ENCODE measurements at regions not wholly inside any gene's neighbourhood (a gene's known extent, or its start where the extent isn't known, plus 50 kb on each side); places are given as distances from the start of the nearest gene placed in this dataset.

DNA sequence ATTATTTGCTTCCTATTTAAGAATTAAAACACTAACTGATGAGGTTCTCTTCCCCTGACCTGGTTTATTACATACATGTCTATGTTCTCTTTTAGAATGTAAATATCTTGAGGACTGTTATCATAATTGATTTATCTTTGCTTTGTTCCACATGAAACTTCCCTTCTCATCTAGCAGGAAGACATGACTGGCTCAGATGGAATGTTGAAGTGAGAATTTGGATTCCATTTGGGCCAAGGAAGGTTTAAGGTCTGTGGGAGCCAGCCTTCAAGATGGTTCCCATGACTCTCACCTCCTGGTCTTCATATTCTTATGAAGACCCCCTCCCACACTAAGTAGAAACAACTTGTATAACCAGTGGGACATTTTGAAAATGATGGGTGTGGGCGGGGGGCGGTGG is 222.2 kb upstream of the GADL1 start:
- no peak for DNase-seq
- H3K27ac ChIP-seq, result no peak overlapping the region
- H3K4me1 ChIP-seq (ENCODE audit: insufficient read depth), result no peaks in the 10 kb centered on the region
- H3K4me3 ChIP-seq, result no peak overlapping the region
- TF ChIP-seq EP300 (IDR thresholded peaks at IDR 0.05), result no peak
- TF ChIP-seq POLR2A (IDR thresholded peaks at IDR 0.05), result no peak
- TF ChIP-seq, protein P1, sequence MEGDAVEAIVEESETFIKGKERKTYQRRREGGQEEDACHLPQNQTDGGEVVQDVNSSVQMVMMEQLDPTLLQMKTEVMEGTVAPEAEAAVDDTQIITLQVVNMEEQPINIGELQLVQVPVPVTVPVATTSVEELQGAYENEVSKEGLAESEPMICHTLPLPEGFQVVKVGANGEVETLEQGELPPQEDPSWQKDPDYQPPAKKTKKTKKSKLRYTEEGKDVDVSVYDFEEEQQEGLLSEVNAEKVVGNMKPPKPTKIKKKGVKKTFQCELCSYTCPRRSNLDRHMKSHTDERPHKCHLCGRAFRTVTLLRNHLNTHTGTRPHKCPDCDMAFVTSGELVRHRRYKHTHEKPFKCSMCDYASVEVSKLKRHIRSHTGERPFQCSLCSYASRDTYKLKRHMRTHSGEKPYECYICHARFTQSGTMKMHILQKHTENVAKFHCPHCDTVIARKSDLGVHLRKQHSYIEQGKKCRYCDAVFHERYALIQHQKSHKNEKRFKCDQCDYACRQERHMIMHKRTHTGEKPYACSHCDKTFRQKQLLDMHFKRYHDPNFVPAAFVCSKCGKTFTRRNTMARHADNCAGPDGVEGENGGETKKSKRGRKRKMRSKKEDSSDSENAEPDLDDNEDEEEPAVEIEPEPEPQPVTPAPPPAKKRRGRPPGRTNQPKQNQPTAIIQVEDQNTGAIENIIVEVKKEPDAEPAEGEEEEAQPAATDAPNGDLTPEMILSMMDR (IDR thresholded peaks at IDR 0.05), result no peak
- intact Hi-C loops (cut with DNase I), result no loop called here
- WGBS, 3 donors, result 95 to 98% (median 97%) methylated on average over 2 of the region's 2 CpGs
- no peaks in the 10 kb centered on the region for H3K36me3 ChIP-seq
- no peaks in the 10 kb centered on the region for H3K27me3 ChIP-seq
- no peaks in the 10 kb centered on the region for H3K9me3 ChIP-seq

DNA sequence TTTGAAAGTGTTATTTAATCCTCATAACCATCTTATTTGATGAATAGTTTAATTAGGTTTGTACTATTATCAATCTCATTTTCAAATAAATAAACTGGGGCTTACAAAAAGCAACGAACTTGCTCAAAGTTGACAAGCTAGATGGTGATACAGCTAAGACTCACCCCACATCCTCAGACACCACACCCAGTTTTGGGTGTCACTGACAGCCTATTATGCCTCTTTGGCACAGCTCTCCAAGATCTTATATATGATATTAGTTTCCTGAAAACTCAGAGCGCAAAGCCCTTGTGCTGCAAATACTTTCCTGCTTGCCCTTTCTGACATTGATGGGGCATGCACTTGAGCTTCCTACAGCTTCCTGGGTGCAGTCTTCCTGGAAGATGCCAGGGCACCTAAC is 223.4 kb upstream of the GADL1 start:
- Histone ChIP-seq H3K4me3 (no peak overlapping the region), H3K27me3 (no peaks in the 10 kb centered on the region), H3K36me3 (no peaks in the 10 kb centered on the region), H3K27ac (no peak overlapping the region), H3K4me1 (ENCODE audit: insufficient read depth) (no peaks in the 10 kb centered on the region), H3K9me3 (no peaks in the 10 kb centered on the region)
- WGBS, 3 donors, result 82 to 89% (median 87%) methylated on average over 2 of the region's 2 CpGs
- TF ChIP-seq POLR2A (IDR thresholded peaks at IDR 0.05) (no peak), EP300 (IDR thresholded peaks at IDR 0.05) (no peak)
- TF ChIP-seq, protein P1 (IDR thresholded peaks at IDR 0.05), result no peak
- intact Hi-C loops (cut with DNase I), result no loop called here
- DNase-seq, result no peak

DNA sequence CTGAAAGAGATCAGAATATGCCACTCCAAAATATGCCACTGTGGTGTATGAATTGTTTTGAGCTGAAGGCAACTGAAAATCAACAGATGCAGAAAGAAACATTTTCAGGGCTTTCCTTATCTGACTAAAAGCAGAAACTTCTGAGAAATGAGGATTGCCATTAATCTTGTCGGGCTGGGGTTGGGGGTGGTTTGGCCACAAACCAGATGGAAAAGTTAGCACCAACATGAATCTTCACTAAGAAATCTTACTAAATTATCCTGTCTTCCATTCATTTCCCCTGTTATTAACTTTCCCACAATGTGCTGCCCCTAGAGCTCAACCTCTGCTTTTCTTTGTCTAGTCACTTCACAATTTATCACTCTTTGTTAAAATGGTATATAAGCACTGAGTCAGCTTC is 229.9 kb upstream of the GADL1 start:
- Histone ChIP-seq H3K27ac (no peak overlapping the region), H3K27me3 (no peaks in the 10 kb centered on the region), H3K4me3 (no peak overlapping the region), H3K36me3 (no peaks in the 10 kb centered on the region), H3K4me1 (ENCODE audit: insufficient read depth) (no peaks in the 10 kb centered on the region), H3K9me3 (no peaks in the 10 kb centered on the region)
- TF ChIP-seq, protein P1 (IDR thresholded peaks at IDR 0.05), result no peak
- TF ChIP-seq POLR2A (IDR thresholded peaks at IDR 0.05), result no peak
- no peak for TF ChIP-seq EP300 (IDR thresholded peaks at IDR 0.05)
- intact Hi-C loops (cut with DNase I), result no loop called here
- DNase-seq, result no peak
- WGBS, 3 donors, result 53 to 69% (median 65%) methylated on average over 1 of the region's 1 CpG

DNA sequence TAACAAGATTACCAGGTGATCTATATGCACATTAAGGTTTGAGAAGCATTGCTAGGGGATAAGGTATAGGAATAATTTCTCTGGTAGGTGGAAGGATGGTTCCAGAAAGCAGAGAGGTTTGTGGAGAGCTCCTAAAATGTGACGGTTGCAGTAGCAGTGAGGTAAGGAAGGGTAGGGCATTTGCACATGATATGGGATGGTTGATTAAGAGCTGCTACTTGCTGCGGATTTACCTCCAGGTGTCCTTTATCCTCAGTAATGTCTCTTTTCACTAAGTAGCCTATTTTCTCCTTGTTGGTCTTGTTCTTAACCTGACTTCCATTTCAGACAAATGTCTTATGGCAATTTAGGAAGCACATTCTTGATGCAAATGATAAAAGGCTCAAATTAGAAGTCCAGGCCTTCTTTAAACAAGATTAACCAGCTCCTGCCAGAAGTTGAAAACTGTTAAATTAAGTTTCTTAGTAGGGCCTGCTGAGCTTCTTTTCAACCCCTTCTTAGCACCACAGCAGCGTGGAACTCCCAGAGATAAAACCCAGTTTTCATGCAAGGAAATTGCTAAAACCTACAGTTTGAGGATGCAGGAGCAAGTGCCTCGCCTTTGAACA is 231.1 kb upstream of the GADL1 start:
- Histone ChIP-seq H3K27me3 (no peaks in the 10 kb centered on the region), H3K4me3 (no peak overlapping the region), H3K27ac (no peak overlapping the region), H3K9me3 (no peaks in the 10 kb centered on the region), H3K36me3 (no peaks in the 10 kb centered on the region), H3K4me1 (ENCODE audit: insufficient read depth) (no peaks in the 10 kb centered on the region)
- DNase-seq, result no peak
- WGBS, 3 donors, result 95 to 97% (median 97%) methylated on average over 4 of the region's 4 CpGs
- intact Hi-C loops (cut with DNase I), result no loop called here
- no peak for TF ChIP-seq EP300 (IDR thresholded peaks at IDR 0.05)
- TF ChIP-seq, protein P1 (IDR thresholded peaks at IDR 0.05), result no peak
- no peak for TF ChIP-seq POLR2A (IDR thresholded peaks at IDR 0.05)
